ENCODE measurements at regions not wholly inside any gene's neighbourhood (a gene's known extent, or its start where the extent isn't known, plus 50 kb on each side); places are given as distances from the start of the nearest gene placed in this dataset.
"Not testable (repeated sequence)": the region's sequence is repeated elsewhere in the genome, so short reads cannot be mapped to it uniquely, and the experiment has no call there.

DNA sequence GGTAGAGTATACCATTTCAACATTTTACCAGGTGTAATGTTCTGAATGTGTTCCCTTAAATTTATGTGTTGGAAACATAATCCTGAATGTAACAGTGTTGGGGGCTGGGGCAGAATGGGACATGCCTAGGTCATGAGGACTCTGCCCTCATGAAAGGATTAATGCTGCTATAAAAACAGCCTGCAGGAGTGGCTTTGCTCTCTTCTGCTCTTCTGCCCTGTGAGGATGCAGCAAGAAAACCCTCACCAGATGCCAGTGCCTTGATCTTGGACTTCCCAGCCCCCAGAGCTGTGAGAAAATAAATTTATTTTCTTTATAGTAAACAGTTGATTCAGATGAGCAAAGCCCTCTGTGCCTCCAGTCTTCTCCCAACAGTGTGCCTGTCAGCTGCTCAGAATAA, 326.0 kb upstream of the ONECUT1 start:
- no peak for DNase-seq

- no peak for DNase-seq
Measured at GRCh38 chr15:53115563-53115962, 325.4 kb upstream of the ONECUT1 start.

DNA sequence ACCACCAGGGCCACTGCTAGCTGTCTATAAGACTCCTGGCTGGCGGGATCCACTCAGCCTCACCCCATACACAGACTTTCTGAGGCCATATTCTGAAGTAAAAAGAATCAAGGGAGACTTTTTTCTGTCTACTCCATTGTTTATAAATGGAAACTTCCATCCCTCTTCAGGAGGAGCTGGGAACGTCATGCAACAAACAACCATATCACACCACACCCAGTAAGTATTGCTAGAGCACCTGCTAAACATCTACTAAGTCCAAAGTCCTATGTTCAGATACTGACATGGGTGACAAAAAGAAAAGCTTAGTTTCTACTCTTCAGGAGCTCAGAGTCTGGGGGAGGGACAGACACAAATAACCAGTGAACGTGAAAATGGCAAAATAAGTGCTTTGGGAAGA, 324.8 kb upstream of the ONECUT1 start:
- no peak for DNase-seq

DNA sequence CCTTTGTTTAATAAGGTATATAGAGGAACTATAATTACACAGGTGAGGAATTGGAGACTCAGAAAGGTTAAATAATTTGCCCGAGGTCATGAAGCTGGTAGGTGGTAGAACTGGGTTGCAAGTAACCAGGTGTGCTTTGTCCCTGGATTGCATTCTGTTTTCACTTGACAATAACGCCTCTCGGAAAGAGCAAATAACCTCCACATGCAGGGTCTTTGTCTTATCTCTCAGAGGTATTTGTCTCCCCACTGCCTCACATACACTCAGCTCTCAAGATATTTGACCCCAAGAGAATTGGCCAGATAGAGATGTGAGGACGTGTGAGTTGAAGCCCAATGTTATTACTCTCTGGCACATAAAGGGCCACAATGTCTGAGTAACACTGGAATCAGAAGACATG, 320.9 kb upstream of the ONECUT1 start:
- DNase-seq = no peak

DNA sequence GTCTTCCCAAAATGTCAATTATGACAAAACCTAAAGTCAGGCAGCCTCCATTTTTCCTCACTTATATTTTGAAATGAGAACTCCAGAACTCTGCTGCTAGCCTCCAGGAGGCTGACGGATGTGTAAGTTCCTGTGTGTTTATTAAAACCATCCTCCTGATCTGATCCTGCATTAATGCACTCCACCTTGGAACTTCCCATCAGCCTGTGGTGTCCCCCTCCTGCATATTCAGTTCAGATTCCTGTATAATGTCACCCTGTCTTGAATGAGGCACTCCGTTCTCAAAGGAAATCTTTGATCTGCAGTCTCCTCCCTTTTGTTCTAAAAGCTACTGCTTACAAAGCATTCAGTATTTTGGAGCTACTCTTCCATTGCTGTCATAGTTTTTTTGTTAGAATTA, 318.2 kb upstream of the ONECUT1 start:
- DNase-seq = no peak

GRCh38 chr15:53107855-53108254, 317.7 kb upstream of the ONECUT1 start:
- no peak for DNase-seq

DNA sequence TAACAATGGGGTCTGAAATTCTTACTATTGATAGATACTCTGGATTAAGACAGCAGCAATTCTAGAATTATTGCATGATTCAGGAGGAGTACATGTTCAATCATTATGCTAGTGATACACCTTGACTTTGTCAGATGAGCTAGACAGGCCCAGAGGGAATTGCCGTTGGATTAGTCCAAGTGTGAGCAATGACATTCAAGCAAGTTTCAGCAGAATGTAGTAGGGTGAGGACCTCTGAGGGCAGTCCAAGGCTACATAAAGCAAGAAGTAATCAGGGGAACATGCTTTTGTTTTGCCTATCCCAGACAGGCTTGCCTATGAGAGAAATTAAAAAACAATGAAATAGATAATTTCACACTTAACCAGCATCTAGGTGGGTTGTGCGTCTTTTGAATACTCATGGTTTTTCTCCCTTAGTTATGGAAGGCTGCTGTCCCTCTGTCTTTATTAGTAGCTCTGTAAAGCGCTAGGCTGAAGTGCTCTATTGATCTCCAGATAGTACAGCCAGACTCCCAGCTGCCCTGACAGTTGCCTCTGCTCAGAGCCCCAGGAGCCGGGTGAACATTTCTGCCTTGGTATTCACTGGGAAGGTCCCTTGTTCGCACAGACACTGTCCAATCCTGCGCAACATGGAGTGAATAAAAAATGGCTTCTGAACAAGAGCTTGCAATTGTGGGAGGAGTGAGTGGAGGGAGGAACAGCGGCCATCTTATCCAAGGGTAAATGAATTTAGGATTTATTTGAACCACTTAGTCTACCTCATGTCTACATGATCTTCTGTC, 316.6 kb upstream of the ONECUT1 start:
- no peak for DNase-seq

GRCh38 chr15:53102483-53102882, 312.3 kb upstream of the ONECUT1 start:
- no peak for DNase-seq

DNA sequence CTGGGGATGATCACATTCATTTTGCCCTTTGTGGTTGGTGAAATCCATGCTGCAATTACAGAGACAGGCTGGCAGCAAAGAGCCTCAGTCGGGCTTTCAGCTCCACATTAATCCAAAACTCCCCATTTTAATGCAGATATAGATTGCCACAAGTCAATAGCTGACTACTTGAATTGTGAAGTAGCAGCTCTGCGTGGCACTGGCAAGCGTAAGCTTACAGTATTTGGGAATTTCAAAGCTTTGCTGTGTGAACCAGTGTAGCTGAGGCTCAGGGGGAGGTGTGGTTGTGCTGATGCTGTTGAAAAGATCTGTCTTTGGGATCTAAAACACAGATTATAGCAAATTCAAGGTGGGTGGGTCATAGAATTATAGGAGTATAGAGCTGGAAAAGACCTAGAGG, 290.3 kb upstream of the ONECUT1 start:
- no peak for DNase-seq

DNA sequence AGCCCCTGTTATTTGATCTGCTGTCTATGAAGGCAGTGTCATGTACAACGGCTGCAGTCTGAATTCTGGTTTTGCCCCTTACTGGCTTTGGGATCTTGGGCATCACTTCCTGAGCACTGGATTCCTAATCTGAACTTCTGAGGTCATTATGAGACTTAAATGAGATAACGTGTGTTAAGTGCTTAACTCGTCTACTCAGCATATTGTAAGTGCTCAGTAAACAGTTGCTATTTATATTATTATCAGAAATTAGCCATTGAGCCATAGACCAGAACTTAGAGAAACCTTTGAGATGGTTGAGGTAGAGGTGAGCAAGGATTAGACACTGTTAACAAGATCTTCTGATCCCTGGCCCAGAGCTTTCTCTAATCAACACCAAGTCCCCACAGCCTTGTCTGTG, 284.1 kb upstream of the ONECUT1 start:
- no peak for DNase-seq

DNA sequence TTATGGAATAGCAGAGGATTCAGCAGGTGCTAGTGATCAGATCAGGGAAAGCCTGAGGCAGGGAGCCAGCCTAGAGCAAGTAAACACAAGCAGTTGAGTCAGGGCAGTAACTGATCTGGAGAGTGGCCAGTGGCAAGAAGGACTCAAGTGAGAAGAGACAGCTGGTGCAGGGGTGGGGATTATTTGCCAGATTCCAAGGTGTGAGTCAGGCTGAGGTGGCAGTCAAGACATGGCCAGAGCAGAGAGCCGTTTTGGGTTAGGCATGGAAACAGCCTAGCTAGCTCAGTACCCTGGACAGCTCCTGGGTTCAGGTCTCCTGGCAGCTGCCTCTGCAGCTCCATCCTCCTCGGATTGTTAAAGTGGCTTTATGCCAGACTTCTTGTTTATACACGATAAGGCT, 281.9 kb upstream of the ONECUT1 start:
- peak; percentile 27 for DNase-seq

- no peak for DNase-seq
Measured at GRCh38 chr15:53068636-53069035, 278.5 kb upstream of the ONECUT1 start.

- DNase-seq = no peak
Measured at GRCh38 chr15:53059273-53060043, 269.3 kb upstream of the ONECUT1 start.

- DNase-seq = no peak
Measured at GRCh38 chr15:53046153-53046790, 256.1 kb upstream of the ONECUT1 start.

- DNase-seq = no peak
Measured at GRCh38 chr15:53038655-53038941, 248.5 kb upstream of the ONECUT1 start.

- DNase-seq = no peak
Measured at GRCh38 chr15:53037904-53038654, 247.9 kb upstream of the ONECUT1 start.

- DNase-seq = no peak
Measured at GRCh38 chr15:53036641-53037040, 246.5 kb upstream of the ONECUT1 start.

DNA sequence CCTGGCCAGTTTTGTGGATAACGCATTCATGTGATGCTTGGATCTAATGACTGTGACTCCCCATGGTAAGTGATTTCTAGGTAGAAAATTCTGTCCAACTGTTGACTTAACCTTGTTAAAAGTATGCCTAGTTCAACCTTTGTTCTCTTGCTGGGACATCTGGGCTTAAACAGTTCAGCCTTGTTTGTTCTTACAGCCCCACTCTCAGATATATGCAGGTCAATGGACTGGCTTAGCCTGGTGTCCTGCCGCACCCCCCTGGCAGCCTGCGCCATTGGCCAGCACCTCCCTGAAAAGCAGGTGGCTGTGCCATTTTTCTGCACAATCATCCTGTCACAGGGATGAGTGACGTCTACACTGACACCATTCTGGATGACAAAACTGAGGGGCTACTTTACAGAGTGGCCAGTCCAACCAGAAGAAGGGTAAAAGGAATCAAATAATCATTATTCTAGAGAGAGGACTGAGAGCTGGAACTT, 244.7 kb upstream of the ONECUT1 start:
- no peak for DNase-seq

- DNase-seq = no peak
Measured at GRCh38 chr15:53033709-53034108, 243.6 kb upstream of the ONECUT1 start.

- DNase-seq = no peak
Measured at GRCh38 chr15:53031469-53031868, 241.3 kb upstream of the ONECUT1 start.

GRCh38 chr15:53022788-53023187, 232.7 kb upstream of the ONECUT1 start:
- DNase-seq = no peak

DNA sequence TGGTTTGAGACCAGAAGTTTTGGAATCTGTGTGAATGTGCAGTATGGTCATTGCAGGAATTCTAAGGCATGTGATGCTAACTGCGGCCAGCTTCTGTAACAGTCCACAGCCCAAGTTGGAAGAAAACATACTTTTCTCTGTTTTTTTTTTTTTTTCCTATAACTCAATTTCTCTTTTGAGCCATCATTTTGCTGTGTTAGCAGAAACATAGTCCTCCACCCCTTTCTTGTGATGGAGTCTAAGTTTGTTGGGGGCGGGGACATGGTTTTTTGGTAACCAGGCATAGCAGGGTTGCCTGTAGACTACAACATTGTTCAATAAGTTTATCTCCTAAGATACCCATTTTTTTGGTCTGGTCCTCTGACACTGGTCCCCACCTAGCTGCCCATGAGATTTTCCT, 223.2 kb upstream of the ONECUT1 start:
- no peak for DNase-seq

DNA sequence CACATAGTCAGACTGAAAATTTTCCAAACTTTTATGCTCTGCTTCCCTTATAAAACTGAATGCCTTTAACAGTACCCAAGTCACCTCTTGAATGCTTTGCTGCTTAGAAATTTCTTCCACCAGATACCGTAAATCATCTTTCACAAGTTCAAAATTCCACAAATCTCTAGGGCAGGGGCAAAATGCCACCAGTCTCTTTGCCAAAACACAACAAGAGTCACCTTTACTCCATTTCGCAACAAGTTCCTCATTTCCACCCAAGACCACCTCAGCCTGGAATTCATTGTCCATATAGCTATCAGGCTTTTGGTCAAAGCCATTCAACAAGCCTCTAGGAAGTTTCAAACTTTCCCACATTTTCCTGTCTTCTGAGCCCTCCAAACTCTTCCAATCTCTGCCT, 221.6 kb upstream of the ONECUT1 start:
- DNase-seq = not testable (repeated sequence)
